NCI-H2029 treated with DMSO at 0.1 percent for 48 hours (cell line): ENCODE measurements at regions not wholly inside any gene's neighbourhood (a gene's known extent, or its start where the extent isn't known, plus 50 kb on each side); places are given as distances from the start of the nearest gene placed in this dataset.
"Not testable (repeated sequence)": the region's sequence is repeated elsewhere in the genome, so short reads cannot be mapped to it uniquely, and the experiment has no call there.

Source experiments
- DNase-seq: peaks from one replicate; lab custom pipeline; 2025; lab: John Stamatoyannopoulos, UW

DNA sequence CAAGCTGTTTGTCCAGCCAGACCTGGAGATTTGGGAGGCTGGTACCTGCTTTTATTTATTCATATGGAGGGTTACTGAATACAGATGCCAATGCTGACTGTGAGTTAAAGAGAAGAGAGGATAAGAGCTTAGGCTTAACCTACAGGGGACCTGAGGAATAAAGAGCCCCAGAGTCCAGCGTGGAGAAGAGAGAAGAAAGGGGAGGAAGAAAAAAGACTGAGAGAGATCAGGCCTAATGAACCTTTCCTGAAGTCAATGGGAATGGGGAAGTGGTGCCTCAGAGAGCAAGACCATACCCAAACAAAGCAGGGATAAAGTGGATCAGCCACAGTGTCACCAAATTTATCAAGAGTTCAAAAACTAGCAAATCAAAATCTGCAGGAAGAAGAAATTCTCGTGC lies 348.6 kb upstream of the KCNH7 start:
- DNase-seq = no peak

DNA sequence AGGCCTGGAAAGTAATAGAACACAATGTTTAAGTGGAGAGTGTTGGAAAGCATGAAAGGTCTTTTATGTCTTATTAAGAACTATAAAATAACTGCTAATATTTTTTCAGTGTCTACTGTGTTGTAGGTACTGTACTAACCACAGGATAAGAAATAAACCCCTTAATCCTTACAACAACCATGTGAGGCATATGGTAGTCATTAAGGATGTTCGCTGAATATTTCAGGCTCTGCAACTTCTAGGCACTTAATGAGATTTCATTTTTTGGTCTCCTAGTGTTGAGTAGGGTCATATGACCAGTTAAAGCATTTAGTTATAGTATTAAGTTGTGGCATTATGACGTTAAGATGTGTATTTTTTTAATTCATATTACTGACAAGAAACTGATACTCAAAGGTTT lies 346.6 kb upstream of the KCNH7 start:
- no peak for DNase-seq

GRCh38 chr2:163182764-163183354 lies 344.3 kb upstream of the KCNH7 start:
- peak; percentile 5 for DNase-seq

- DNase-seq = no peak
Measured at GRCh38 chr2:163177592-163177991, 339.0 kb upstream of the KCNH7 start.

DNA sequence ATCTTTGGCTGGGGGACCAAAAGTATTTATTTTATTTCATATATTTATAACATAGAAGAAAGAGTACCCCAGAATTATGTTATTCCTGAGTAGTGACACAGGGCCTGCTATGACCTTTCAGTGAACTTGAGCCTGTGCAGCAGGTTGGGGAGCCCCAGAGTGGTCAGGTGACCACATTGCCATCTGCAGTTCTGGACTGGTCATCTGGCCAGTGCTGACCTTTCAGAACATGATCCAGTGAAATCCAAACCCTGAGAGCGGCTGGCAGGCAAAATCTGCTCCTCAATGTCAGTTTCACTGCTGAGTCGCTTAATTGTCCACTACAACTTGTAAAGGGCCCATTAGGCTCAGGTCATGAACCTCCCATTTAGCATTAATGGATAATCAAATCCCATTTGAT lies 336.7 kb upstream of the KCNH7 start:
- DNase-seq = no peak

GRCh38 chr2:163173591-163173990 lies 335.0 kb upstream of the KCNH7 start:
- no peak for DNase-seq

DNA sequence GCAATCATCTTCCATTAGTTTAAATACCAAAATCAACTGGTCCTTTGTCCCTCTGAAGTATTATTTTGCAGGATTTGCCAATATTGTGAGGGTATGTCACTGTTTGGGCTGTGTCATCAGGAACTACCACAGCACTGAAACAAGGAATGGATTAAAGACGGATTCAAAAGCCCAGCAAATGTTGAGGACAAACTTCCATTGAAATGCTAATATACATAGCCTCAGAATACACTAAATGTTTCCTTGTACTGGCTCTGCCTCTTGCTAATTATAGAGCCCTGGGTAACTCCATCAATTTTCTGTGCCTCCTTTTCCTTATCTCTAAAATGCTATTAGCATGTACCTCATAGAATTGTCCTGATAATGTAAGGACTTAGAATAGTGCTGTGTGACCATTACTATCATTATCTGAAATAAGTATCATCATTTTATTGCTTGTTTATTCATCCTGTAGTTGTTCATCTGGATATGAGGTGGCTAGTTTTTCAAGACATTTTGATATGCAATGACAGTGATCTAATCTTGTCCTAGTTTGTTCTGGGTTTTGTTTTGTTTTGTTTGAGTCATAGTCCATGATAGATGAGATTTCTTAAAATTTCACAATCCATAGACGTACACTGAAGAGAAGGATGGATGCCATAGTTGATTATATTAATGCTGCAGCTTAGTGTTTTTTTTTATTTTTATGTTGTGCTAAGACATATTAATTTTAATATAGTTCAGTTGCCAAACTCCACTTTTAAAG lies 333.4 kb upstream of the KCNH7 start:
- no peak for DNase-seq

GRCh38 chr2:163157891-163158496 lies 319.4 kb upstream of the KCNH7 start:
- DNase-seq = no peak

DNA sequence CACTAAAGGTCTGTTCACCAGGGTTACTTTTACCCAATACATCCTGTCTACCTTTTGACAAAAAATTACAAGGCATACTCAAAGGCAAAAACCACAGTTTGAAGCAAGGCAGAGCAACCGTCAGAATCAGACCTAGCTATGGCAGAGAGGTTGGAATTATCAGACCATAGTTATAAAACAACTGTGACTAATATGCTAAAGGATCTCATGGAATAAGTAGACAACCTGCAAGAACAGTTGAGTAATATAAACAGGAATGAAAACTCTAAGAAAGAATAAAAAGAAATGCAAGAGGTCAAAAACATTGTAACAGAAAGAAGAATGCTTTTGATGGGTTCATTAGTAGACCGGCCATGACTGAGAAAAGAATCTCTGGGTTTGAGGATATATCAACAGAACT lies 318.8 kb upstream of the KCNH7 start:
- DNase-seq = no peak

DNA sequence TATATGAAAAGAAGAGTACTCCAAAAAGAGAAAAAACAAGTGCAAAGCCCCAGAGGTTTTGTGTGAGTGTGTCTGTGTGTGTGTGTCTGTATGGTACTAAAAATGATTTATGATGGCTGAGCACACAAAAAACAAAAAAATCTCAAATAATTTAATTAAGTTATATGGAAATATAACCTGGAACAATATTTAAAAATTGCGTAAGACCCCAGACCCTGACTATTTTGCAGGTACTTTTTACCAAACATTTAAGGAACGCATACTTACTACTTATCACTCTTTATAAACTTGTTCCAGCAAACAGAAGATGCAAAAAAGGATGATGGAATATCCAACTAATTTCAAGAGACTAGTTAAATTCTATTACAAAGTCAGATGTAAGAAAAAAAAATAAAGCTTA lies 317.4 kb upstream of the KCNH7 start:
- no peak for DNase-seq

DNA sequence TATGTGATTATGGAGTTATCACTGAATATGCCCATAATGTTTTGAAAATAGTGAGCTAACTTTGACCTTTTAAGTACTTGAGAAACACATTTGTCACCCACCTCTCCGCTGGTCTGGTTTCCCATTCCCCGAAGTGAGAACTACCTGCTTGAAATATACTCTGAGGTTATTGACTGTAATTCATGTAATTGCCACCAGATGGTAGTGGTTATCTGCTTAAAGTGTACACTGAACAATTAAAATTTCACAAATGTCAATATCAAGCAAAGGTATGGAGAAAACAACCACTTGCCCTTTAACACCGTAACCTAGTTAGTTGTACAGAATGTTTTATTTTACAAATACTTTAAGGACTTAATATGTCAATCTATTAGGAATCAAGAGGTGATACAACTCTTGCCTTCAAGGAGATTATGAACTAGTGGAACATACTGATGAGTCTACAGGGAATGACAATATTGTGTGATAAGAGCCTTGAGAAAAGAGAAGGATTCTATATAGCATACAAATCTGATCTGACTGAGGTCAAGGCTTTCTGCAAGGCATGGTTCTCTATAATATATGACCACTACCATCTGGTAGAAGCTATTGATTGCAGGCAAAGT lies 316.8 kb upstream of the KCNH7 start:
- peak; percentile 49 for DNase-seq

DNA sequence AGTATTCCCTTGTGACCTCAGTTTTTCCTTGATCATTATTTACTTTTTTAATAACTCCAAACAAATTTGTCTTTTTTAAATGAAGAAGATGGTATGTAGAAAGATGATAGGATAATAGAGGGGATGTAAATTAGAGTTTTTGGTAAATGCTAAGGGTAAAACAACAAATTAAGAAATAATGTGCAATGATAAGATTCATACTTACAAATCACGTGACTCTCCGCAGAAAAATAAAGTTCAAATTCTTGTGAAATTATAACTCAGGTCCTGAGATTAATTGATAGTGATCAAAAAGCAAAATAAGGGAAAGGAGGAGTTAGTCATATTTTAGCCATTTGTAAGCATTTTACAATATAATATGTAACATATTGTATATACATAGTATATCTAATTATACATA lies 304.1 kb upstream of the KCNH7 start:
- no peak for DNase-seq

DNA sequence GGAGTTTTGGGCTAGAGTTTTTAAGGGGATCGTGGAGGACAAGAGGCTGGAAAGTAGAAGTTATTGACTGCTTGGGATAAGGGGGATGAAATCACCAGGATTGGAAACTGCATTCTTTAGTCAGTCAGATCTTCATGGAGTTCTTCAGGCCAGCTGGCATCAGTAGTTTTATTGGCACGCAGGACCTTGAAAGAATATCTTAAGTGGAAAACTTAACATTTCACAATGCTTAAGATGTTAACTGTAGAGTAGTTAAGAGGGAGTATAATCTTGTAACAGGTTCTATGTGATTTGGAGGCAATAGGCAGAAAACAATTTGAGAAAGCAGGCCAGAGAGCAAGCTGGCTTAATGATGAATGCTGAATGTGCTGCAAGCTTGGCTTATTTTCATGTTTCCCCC lies 300.4 kb upstream of the KCNH7 start:
- DNase-seq = no peak

DNA sequence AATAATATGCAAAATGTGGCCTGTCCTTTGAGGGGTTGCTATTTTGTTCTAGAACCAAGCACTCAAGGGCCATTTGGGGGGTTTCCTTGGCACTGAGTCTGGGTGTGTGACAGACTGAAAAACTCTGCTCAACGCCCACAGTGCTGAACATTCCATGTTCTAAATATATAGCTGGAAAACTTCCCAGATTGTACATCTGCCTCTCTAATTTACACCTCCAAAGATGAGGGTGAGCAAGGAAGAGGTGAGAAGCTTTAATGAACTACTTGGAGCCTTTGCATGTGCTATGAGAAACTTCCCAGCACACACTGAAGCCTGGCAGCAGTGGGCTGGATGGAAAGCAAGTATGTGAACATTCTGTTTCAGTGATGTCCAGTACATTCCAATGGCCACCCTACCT lies 296.7 kb upstream of the KCNH7 start:
- DNase-seq = no peak

- DNase-seq = no peak
Measured at GRCh38 chr2:163133602-163134001, 295.0 kb upstream of the KCNH7 start.

DNA sequence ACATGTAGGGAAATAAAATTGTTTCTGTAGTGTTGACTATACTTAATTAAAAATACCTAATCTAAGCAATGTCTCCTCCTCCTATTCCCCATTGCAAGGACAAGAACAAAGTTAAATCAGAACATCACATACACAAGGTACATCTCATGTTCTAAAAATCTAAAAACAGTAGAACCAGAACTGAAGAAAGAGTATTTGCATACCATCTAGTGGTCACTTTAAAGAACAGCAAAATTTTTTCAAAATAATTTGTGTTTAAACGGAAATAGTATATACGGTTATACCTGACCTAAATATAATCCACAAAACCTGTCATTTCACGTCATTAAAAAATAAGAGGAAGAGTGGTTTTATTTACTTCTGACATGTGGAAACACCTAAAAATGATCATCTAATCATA lies 294.3 kb upstream of the KCNH7 start:
- peak; percentile 32 for DNase-seq

DNA sequence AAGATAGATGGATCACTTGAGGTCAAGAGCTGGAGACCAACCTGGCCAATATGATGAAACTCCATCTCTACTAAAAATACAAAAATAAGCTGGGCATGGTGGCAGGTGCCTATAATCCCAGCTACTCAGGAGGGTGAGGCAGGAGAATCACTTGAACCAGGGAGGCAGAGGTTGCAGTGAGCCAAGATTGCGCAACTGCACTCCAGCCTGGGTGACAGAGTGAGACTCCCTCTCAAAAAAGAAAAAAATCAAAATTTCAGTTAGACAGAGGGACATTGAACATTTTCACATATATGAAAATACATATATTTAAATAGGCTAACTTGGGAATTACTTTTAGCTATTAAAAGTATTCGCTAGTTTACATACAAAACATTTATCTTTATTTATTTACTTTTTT lies 293.6 kb upstream of the KCNH7 start:
- DNase-seq = not testable (repeated sequence)

DNA sequence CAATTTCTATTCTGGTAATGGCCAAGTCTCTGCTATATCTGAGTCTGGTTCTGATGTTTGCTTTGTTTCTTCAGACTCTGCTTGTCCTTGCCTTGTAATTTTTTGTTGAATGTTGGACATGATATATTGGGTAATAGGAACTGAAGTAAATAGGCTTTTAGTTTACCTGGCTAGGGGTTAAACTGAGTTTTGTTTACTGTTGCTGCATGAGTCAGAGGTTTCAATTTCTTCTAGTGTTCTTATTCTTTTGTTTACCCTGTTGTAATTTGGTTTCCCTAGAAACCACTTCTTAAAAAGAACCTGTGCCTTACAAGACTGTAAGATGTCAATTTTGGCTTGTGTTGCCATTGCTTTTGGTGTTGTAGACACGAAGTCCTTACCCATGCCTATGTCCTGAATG lies 285.0 kb upstream of the KCNH7 start:
- no peak for DNase-seq

GRCh38 chr2:163122257-163122656 lies 283.7 kb upstream of the KCNH7 start:
- no peak for DNase-seq

- no peak for DNase-seq
Measured at GRCh38 chr2:163121483-163121882, 282.9 kb upstream of the KCNH7 start.

DNA sequence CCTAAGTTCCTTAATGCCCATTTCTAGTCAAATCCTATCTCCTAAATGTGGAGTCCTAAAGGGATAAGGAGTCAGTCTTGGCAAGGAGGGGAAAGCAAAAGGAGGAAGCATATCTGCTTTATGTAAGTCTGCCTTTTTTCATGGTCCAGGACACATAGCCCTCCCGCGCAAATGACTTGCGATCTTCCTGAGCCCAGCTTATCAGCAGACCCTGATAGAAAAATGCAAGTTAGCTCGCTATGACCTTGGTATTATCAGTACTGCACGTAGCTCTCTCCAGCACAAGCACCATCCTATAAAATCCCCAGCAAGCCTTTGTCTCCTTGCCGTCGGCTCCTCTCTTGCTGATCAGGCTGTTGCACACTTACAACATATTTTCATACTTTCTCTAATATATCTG lies 281.4 kb upstream of the KCNH7 start:
- no peak for DNase-seq

DNA sequence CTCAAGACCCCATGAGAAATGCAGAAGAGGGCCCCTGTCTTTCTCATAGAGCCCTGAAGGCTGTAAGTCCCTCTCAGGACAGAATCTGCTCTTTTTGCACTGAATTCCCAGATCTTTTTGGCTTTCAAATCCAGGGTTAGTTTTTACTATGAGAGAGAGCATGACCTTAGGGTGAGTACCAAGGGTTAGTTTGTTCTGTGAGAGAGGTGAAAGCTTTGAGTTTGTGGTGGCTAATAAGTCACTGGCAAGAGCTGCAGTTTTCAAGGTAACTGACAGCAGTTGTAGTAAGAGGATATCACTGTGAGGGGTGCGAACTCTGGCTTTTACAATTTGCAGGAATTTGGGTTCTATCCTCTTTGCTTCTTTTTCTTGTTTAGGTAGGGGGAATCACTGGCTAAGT lies 248.4 kb upstream of the KCNH7 start:
- DNase-seq = no peak

- DNase-seq = not testable (repeated sequence)
Measured at GRCh38 chr2:163085366-163086024, 246.9 kb upstream of the KCNH7 start.
